HEK293T (cell line): ENCODE measurements at regions not wholly inside any gene's neighbourhood (a gene's known extent, or its start where the extent isn't known, plus 50 kb on each side); places are given as distances from the start of the nearest gene placed in this dataset.

Experiments
- BHLHE40 ChIP-seq: fragments of 450-650 bp; IDR thresholded peaks from 2 replicates; pipeline ENCODE4 v1.6.1; 2016; ENCODE audit warnings: mild to moderate bottlenecking, moderate library complexity, borderline replicate concordance
- FOXM1 ChIP-seq: fragments of 450-650 bp; IDR thresholded peaks from 2 replicates; pipeline ENCODE4 v1.6.1; 2017; ENCODE audit warnings: mild to moderate bottlenecking, borderline replicate concordance
- HDGF ChIP-seq: fragments of 450-650 bp; IDR thresholded peaks from 2 replicates; pipeline ENCODE4 v1.6.1; 2017; ENCODE audit warnings: antibody characterized with exemption, borderline replicate concordance
- LEF1 ChIP-seq: fragments of 450-650 bp; IDR thresholded peaks from 2 replicates; pipeline ENCODE4 v1.6.1; 2017; ENCODE audit warnings: mild to moderate bottlenecking, borderline replicate concordance
- SP1 ChIP-seq: fragments of 450-650 bp; IDR thresholded peaks from 2 replicates; pipeline ENCODE4 v1.6.1; 2017
- SUZ12 ChIP-seq: fragments of 450-650 bp; IDR thresholded peaks from 2 replicates; pipeline ENCODE4 v1.6.1; 2016; ENCODE audit warnings: mild to moderate bottlenecking
- TARDBP ChIP-seq: fragments of 450-650 bp; IDR thresholded peaks from 2 replicates; pipeline ENCODE4 v1.6.1; 2016
- ZNF384 ChIP-seq: fragments of 450-650 bp; IDR thresholded peaks from 2 replicates; pipeline ENCODE4 v1.6.1; 2016

DNA sequence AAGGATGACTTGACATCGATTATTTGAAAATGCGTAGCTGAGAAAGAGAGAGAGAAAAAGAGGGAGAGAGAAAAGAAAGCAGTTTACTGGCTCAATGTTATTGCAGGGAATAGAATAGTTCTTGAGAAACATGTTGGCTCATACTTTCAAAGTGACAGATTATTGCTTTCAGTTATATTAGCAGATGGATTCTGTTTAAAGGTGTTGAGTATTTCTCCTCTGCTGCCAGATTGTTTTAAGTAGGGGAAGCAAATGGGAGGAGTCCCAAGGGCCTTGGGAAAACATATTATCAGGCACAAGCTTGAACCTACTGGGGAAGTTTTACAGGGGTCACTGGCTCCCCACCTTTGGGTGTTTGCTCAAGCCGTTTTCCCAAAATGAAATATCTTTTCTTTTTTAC, 203.8 kb upstream of the SRRM4 start:
- TF ChIP-seq ZNF384 (no peak), FOXM1 (no peak), BHLHE40 (no peak), SUZ12 (no peak), SP1 (no peak), LEF1 (no peak), HDGF (no peak), TARDBP (no peak)
